ENCODE measurements at regions not wholly inside any gene's neighbourhood (a gene's known extent, or its start where the extent isn't known, plus 50 kb on each side); places are given as distances from the start of the nearest gene placed in this dataset.

GRCh38 chr4:92235731-92236130, 68.0 kb upstream of the GRID2 start:
- 46 to 52% methylated on average over 2 of the region's 2 CpGs for WGBS, 2 donors
- TF ChIP-seq CTCF (IDR thresholded peaks at IDR 0.05) (no peak), POLR2A (IDR thresholded peaks at IDR 0.05) (no peak)

GRCh38 chr4:92236877-92237276, 66.9 kb upstream of the GRID2 start:
- no peak overlapping the region for H3K4me3 ChIP-seq (ENCODE audit: low read depth, poor library complexity, severe bottlenecking)
- no peak for DNase-seq (ENCODE audit: low spot score in 2 of 2)
- intact Hi-C loops (cut with DNase I; ENCODE audit: low total_unique reads), result no loop called here
- TF ChIP-seq POLR2A (IDR thresholded peaks at IDR 0.05) (no peak), CTCF (IDR thresholded peaks at IDR 0.05) (no peak)
- WGBS, 2 donors, result 98 to 100% methylated on average over 1 of the region's 1 CpG

More at GRCh38 chr4:92235731-92236130, 68.0 kb upstream of the GRID2 start:
- intact Hi-C loops (cut with DNase I; ENCODE audit: low total_unique reads), result no loop called here
- no peak for DNase-seq (ENCODE audit: low spot score in 2 of 2)
- H3K4me3 ChIP-seq (ENCODE audit: low read depth, poor library complexity, severe bottlenecking), result no peak overlapping the region

- no peak overlapping the region for H3K4me3 ChIP-seq (ENCODE audit: low read depth, poor library complexity, severe bottlenecking)
- TF ChIP-seq POLR2A (IDR thresholded peaks at IDR 0.05) (no peak), CTCF (IDR thresholded peaks at IDR 0.05) (no peak)
- intact Hi-C loops (cut with DNase I; ENCODE audit: low total_unique reads), result no loop called here
- DNase-seq (ENCODE audit: low spot score in 2 of 2), result no peak
These were observed 66.2 kb upstream of the GRID2 start for GRCh38 chr4:92237559-92237958.

- no peak for DNase-seq (ENCODE audit: low spot score in 2 of 2)
- no peak overlapping the region for H3K4me3 ChIP-seq (ENCODE audit: low read depth, poor library complexity, severe bottlenecking)
- intact Hi-C loops (cut with DNase I; ENCODE audit: low total_unique reads), result no loop called here
- WGBS, 2 donors, result 45 to 50% methylated on average over 2 of the region's 2 CpGs
- TF ChIP-seq POLR2A (IDR thresholded peaks at IDR 0.05), result no peak
- TF ChIP-seq CTCF (IDR thresholded peaks at IDR 0.05), result no peak
These were observed 62.7 kb upstream of the GRID2 start for GRCh38 chr4:92241094-92241493.

- no peak for DNase-seq (ENCODE audit: low spot score in 2 of 2)
- no peak for TF ChIP-seq CTCF (IDR thresholded peaks at IDR 0.05)
- TF ChIP-seq POLR2A (IDR thresholded peaks at IDR 0.05), result no peak
- intact Hi-C loops (cut with DNase I; ENCODE audit: low total_unique reads), result no loop called here
- H3K4me3 ChIP-seq (ENCODE audit: low read depth, poor library complexity, severe bottlenecking), result no peak overlapping the region
These were observed 57.4 kb upstream of the GRID2 start for GRCh38 chr4:92246384-92246783.

GRCh38 chr4:92249541-92249940, 54.2 kb upstream of the GRID2 start:
- TF ChIP-seq POLR2A (IDR thresholded peaks at IDR 0.05), result no peak
- TF ChIP-seq CTCF (IDR thresholded peaks at IDR 0.05), result no peak
- WGBS, 2 donors, result 90 to 92% methylated on average over 2 of the region's 2 CpGs
- intact Hi-C loops (cut with DNase I; ENCODE audit: low total_unique reads), result no loop called here
- DNase-seq (ENCODE audit: low spot score in 2 of 2), result no peak
- no peak overlapping the region for H3K4me3 ChIP-seq (ENCODE audit: low read depth, poor library complexity, severe bottlenecking)
